IPS-20b (cell line): ENCODE measurements at regions not wholly inside any gene's neighbourhood (a gene's known extent, or its start where the extent isn't known, plus 50 kb on each side); places are given as distances from the start of the nearest gene placed in this dataset.
"Not testable (repeated sequence)": the region's sequence is repeated elsewhere in the genome, so short reads cannot be mapped to it uniquely, and the experiment has no call there.

ENCODE experiments used
- H3K27ac ChIP-seq: one replicate; pipeline ENCODE4 v1.5.1; 2013; ENCODE audit warnings: low read length
- H3K27me3 ChIP-seq: 2 replicates; pipeline ENCODE4 v1.6.1; 2013; ENCODE audit warnings: mild to moderate bottlenecking, low read length, inconsistent platforms; ENCODE audit not compliant: insufficient read depth
- H3K36me3 ChIP-seq: 2 replicates; pipeline ENCODE4 v1.6.1; 2013; ENCODE audit warnings: low read depth, mild to moderate bottlenecking, inconsistent platforms, low read length, moderate library complexity; ENCODE audit not compliant: insufficient read depth
- H3K4me1 ChIP-seq: 2 replicates; pipeline ENCODE4 v1.6.1; 2013; ENCODE audit warnings: mild to moderate bottlenecking, control low read depth, inconsistent platforms, low read length, moderate library complexity; ENCODE audit not compliant: insufficient read depth
- H3K4me3 ChIP-seq: 2 replicates; pipeline ENCODE4 v1.5.1; 2013; ENCODE audit warnings: mild to moderate bottlenecking, low read length, inconsistent platforms
- H3K9ac ChIP-seq: 2 replicates; pipeline ENCODE4 v1.6.1; 2013; ENCODE audit warnings: low read depth, mild to moderate bottlenecking, inconsistent platforms, low read length, moderate library complexity
- H3K9me3 ChIP-seq: 2 replicates; pipeline ENCODE4 v1.6.1; 2013; ENCODE audit warnings: mild to moderate bottlenecking, low read depth, low read length, inconsistent platforms; ENCODE audit not compliant: insufficient read depth

GRCh38 chr3:184497804-184498203 is 63.8 kb upstream of the EPHB3 start:
- no peak overlapping the region for H3K27ac ChIP-seq

GRCh38 chr3:184498986-184499606 is 62.5 kb upstream of the EPHB3 start:
- no peak overlapping the region for H3K9ac ChIP-seq
- peaks cover 4% of the 10 kb centered on the region; the same call in 1 of the 2 replicates for H3K4me1 ChIP-seq
- no peaks in the 10 kb centered on the region for H3K36me3 ChIP-seq
- H3K27ac ChIP-seq, result no peak overlapping the region
- H3K9me3 ChIP-seq, result peaks cover 6% of the 10 kb centered on the region
- H3K27me3 ChIP-seq, result no peaks in the 10 kb centered on the region
- no peak overlapping the region for H3K4me3 ChIP-seq

More at GRCh38 chr3:184497804-184498203, 63.8 kb upstream of the EPHB3 start:
- H3K27me3 ChIP-seq, result peaks cover 13% of the 10 kb centered on the region
- H3K4me1 ChIP-seq, result peaks cover 4% of the 10 kb centered on the region; the same call in 1 of the 2 replicates
- no peak overlapping the region for H3K9ac ChIP-seq
- no peaks in the 10 kb centered on the region for H3K36me3 ChIP-seq
- H3K9me3 ChIP-seq, result peaks cover 6% of the 10 kb centered on the region
- H3K4me3 ChIP-seq, result no peak overlapping the region

GRCh38 chr3:184500344-184500923 is 61.2 kb upstream of the EPHB3 start:
- Histone ChIP-seq H3K27ac (no peak overlapping the region), H3K4me3 (no peak overlapping the region), H3K27me3 (no peaks in the 10 kb centered on the region), H3K36me3 (no peaks in the 10 kb centered on the region), H3K4me1 (peaks cover 4% of the 10 kb centered on the region; the same call in 1 of the 2 replicates), H3K9ac (no peak overlapping the region), H3K9me3 (peaks cover 6% of the 10 kb centered on the region)

GRCh38 chr3:184502123-184502667 is 59.4 kb upstream of the EPHB3 start:
- no peaks in the 10 kb centered on the region for H3K36me3 ChIP-seq
- H3K9ac ChIP-seq, result no peak overlapping the region
- peaks cover 7% of the 10 kb centered on the region; the same call in 1 of the 2 replicates for H3K27me3 ChIP-seq
- no peak overlapping the region for H3K27ac ChIP-seq
- no peak overlapping the region for H3K4me3 ChIP-seq
- peaks cover 4% of the 10 kb centered on the region; the same call in 1 of the 2 replicates for H3K4me1 ChIP-seq
- H3K9me3 ChIP-seq, result peaks cover 6% of the 10 kb centered on the region

- H3K9ac ChIP-seq, H3K9me3 ChIP-seq, H3K27me3 ChIP-seq, H3K4me3 ChIP-seq, H3K4me1 ChIP-seq, H3K36me3 ChIP-seq, H3K27ac ChIP-seq: not testable (repeated sequence)
Observed at GRCh38 chr3:184502841-184503240, 58.7 kb upstream of the EPHB3 start.

- peaks cover 4% of the 10 kb centered on the region; the same call in 1 of the 2 replicates for H3K4me1 ChIP-seq
- H3K27me3 ChIP-seq, result peaks cover 7% of the 10 kb centered on the region; the same call in 1 of the 2 replicates
- no peak overlapping the region for H3K4me3 ChIP-seq
- no peak overlapping the region for H3K27ac ChIP-seq
- H3K9ac ChIP-seq, result no peak overlapping the region
- no peaks in the 10 kb centered on the region for H3K36me3 ChIP-seq
- peaks cover 6% of the 10 kb centered on the region for H3K9me3 ChIP-seq
Observed at GRCh38 chr3:184503647-184504046, 57.9 kb upstream of the EPHB3 start.

GRCh38 chr3:184505076-184505878 is 56.3 kb upstream of the EPHB3 start:
- H3K27me3 ChIP-seq, result peaks cover 10% of the 10 kb centered on the region; the same call in 1 of the 2 replicates

GRCh38 chr3:184506561-184506991 is 55.0 kb upstream of the EPHB3 start:
- peaks cover 17% of the 10 kb centered on the region for H3K27me3 ChIP-seq
- H3K36me3 ChIP-seq, result no peaks in the 10 kb centered on the region
- H3K9ac ChIP-seq, result no peak overlapping the region
- H3K4me1 ChIP-seq, result peaks cover 11% of the 10 kb centered on the region
- H3K9me3 ChIP-seq, result peaks cover 6% of the 10 kb centered on the region
- H3K4me3 ChIP-seq, result no peak overlapping the region
- H3K27ac ChIP-seq, result no peak overlapping the region

More at GRCh38 chr3:184505076-184505878, 56.3 kb upstream of the EPHB3 start:
- H3K9ac ChIP-seq, result no peak overlapping the region
- H3K9me3 ChIP-seq, result peaks cover 6% of the 10 kb centered on the region
- peaks cover 15% of the 10 kb centered on the region for H3K4me1 ChIP-seq
- H3K36me3 ChIP-seq, result no peaks in the 10 kb centered on the region
- H3K4me3 ChIP-seq, result no peak overlapping the region
- H3K27ac ChIP-seq, result no peak overlapping the region

GRCh38 chr3:184508938-184509337 is 52.6 kb upstream of the EPHB3 start:
- Histone ChIP-seq H3K36me3 (no peaks in the 10 kb centered on the region), H3K4me3 (no peak overlapping the region), H3K4me1 (peaks cover 11% of the 10 kb centered on the region), H3K27me3 (peaks cover 40% of the 10 kb centered on the region), H3K9me3 (no peaks in the 10 kb centered on the region), H3K9ac (no peak overlapping the region), H3K27ac (no peak overlapping the region)

GRCh38 chr3:184511741-184512140 is 49.8 kb upstream of the EPHB3 start:
- Histone ChIP-seq H3K27ac (no peak overlapping the region), H3K4me1 (peaks cover 11% of the 10 kb centered on the region), H3K4me3 (no peak overlapping the region), H3K9ac (no peak overlapping the region), H3K9me3 (no peaks in the 10 kb centered on the region), H3K36me3 (no peaks in the 10 kb centered on the region), H3K27me3 (peaks cover 46% of the 10 kb centered on the region)
